MCF 10A (cell line): ENCODE measurements at regions not wholly inside any gene's neighbourhood (a gene's known extent, or its start where the extent isn't known, plus 50 kb on each side); places are given as distances from the start of the nearest gene placed in this dataset.

Experiments
- BruUV-seq: library from RNA; stranded (reverse); fragments of 400-500 nt; replicated peaks from 2 replicates; lab custom pipeline; 2021; lab: Mats Ljungman, UMichigan
- CTCF ChIA-PET: fragments of 300-600 bp; sonication (Branson Sonifier 250); formaldehyde crosslinking; extraction: SDS; loops from one replicate; lab custom pipeline; 2021; ENCODE audit warnings: antibody characterized with exemption, inconsistent platforms; lab: Yijun Ruan, JAX
- POLR2A ChIA-PET: fragments of 300-600, 350-650 bp; sonication (Branson Sonifier 250); formaldehyde crosslinking; extraction: SDS; loops from one replicate; lab custom pipeline; 2020; ENCODE audit warnings: antibody characterized with exemption, inconsistent platforms; lab: Yijun Ruan, JAX
- DNase-seq: peaks from one replicate; pipeline ENCODE4 v3.0.0-alpha.2; 2018; ENCODE audit not compliant: unreplicated experiment
- H3K27ac Mint-ChIP-seq: one replicate; pipeline ENCODE4 v1.8.0; 2022; ENCODE audit warnings: mild to moderate bottlenecking, low read depth, mixed read lengths; ENCODE audit not compliant: unreplicated experiment
- H3K27me3 Mint-ChIP-seq: one replicate; pipeline ENCODE4 v1.8.0; 2022; ENCODE audit warnings: mixed read lengths; ENCODE audit not compliant: insufficient read depth, unreplicated experiment
- H3K36me3 Mint-ChIP-seq: one replicate; pipeline ENCODE4 v1.8.0; 2022; ENCODE audit warnings: mild to moderate bottlenecking, moderate library complexity, mixed read lengths; ENCODE audit not compliant: insufficient read depth, unreplicated experiment
- H3K4me1 Mint-ChIP-seq: one replicate; pipeline ENCODE4 v1.8.0; 2022; ENCODE audit warnings: mixed read lengths; ENCODE audit not compliant: insufficient read depth, unreplicated experiment
- H3K4me3 Mint-ChIP-seq: one replicate; pipeline ENCODE4 v1.8.0; 2022; ENCODE audit warnings: mild to moderate bottlenecking, moderate library complexity, mixed read lengths; ENCODE audit not compliant: unreplicated experiment
- H3K9me3 Mint-ChIP-seq: one replicate; pipeline ENCODE4 v1.8.0; 2022; ENCODE audit warnings: mixed read lengths; ENCODE audit not compliant: unreplicated experiment
- intact Hi-C: fragments of 100-400 bp; cut with micrococcal nuclease; formaldehyde crosslinking; loops from 2 replicates; pipeline ENCODE4 v1.14.1; 2022
- TF ChIP-seq, protein P1 (sequence below): fragments of 200-600 bp; IDR thresholded peaks from one replicate; pipeline ENCODE4 v1.8.0; 2022; ENCODE audit warnings: antibody characterized with exemption, mild to moderate bottlenecking; ENCODE audit not compliant: unreplicated experiment

DNA sequence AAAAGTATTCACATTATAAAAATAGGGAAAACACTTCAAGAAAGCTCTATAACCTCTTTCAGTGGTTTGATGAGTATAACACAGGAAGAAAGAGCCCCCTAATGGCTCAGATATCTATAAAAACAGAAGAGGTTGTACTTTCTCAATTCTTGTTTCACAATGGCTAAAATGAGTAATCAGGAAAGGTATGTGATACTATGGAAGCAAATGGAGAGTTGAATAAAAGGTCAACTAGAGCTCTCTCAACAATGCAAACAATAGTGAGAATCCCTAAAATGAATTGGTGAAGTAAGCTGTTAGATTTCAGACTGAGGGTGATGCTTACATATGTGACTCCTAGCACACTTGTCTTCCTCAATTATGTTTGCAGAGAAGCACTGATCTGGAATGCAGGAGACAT lies 584.6 kb upstream of the CDH18 start:
- H3K36me3 Mint-ChIP-seq: no peaks in the 10 kb centered on the region
- no peaks in the 10 kb centered on the region for H3K9me3 Mint-ChIP-seq
- peaks cover 15% of the 10 kb centered on the region for H3K4me1 Mint-ChIP-seq
- BruUV-seq: no TSS peak
- intact Hi-C loops: loop anchor here (1.0 kb wide), 1 partner anchor 777 kb away; no protein-coding TSS in a partner anchor
- no peaks in the 10 kb centered on the region for H3K27me3 Mint-ChIP-seq
- no peak overlapping the region for H3K27ac Mint-ChIP-seq
- no peak overlapping the region for H3K4me3 Mint-ChIP-seq
- DNase-seq: peak; percentile 88
- POLR2A ChIA-PET: interaction anchor here (0.6 kb wide), 1 partner anchor 818 kb away, joined by 3 read pairs; no protein-coding TSS in a partner anchor
- TF ChIP-seq, protein P1, sequence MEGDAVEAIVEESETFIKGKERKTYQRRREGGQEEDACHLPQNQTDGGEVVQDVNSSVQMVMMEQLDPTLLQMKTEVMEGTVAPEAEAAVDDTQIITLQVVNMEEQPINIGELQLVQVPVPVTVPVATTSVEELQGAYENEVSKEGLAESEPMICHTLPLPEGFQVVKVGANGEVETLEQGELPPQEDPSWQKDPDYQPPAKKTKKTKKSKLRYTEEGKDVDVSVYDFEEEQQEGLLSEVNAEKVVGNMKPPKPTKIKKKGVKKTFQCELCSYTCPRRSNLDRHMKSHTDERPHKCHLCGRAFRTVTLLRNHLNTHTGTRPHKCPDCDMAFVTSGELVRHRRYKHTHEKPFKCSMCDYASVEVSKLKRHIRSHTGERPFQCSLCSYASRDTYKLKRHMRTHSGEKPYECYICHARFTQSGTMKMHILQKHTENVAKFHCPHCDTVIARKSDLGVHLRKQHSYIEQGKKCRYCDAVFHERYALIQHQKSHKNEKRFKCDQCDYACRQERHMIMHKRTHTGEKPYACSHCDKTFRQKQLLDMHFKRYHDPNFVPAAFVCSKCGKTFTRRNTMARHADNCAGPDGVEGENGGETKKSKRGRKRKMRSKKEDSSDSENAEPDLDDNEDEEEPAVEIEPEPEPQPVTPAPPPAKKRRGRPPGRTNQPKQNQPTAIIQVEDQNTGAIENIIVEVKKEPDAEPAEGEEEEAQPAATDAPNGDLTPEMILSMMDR: peak; percentile 39
- CTCF ChIA-PET: interaction anchor here (0.6 to 1.3 kb wide), 3 partner anchors 343 to 859 kb away, joined by 3 read pairs; no protein-coding TSS in a partner anchor

DNA sequence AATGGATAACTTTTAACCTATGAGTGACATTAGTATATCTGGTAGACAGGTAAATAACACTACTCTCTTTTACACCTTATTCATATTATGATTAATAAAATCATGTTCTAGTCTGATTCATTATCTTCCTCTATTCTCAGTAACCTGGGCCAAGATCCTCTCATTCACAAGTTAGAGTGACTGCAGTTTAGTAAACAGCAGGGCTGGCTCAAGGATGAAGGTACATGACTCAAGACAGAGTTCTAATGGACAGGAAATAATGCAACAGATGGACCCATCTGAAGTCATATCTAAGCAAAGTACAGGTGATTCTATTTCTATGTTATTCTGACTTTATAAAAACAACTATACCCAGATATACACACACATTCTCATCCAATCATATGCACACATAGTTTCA lies 582.5 kb upstream of the CDH18 start:
- H3K36me3 Mint-ChIP-seq: no peaks in the 10 kb centered on the region
- peaks cover 15% of the 10 kb centered on the region for H3K4me1 Mint-ChIP-seq
- intact Hi-C loops: no loop called here
- no peaks in the 10 kb centered on the region for H3K9me3 Mint-ChIP-seq
- CTCF ChIA-PET: no interaction called here
- DNase-seq: peak; percentile 30
- TF ChIP-seq, protein P1: no peak
- H3K27me3 Mint-ChIP-seq: no peaks in the 10 kb centered on the region
- peak overlapping the region; percentile 53 for H3K27ac Mint-ChIP-seq
- no TSS peak for BruUV-seq
- POLR2A ChIA-PET: no interaction called here
- no peak overlapping the region for H3K4me3 Mint-ChIP-seq

DNA sequence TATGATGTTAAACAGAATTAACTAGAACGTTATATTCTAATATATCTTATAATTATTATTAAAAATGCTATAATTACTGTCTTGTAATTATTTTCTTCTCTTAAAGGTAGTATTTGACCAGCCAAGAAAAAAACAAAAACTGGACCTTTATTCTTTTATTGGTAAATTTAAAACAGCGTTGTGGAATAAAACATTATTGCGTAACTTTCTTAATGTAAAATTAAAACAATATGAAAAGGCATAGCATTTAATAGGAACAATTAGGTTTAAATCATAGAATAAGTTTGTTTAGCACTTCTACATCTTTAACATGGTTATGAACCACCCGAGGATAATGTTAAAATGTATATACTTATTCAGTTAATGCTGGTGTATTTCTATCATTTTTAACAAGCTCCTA lies 574.5 kb upstream of the CDH18 start:
- H3K4me3 Mint-ChIP-seq: no peak overlapping the region
- no peaks in the 10 kb centered on the region for H3K4me1 Mint-ChIP-seq
- ChIA-PET CTCF (no interaction called here), POLR2A (no interaction called here)
- TF ChIP-seq, protein P1: no peak
- H3K27ac Mint-ChIP-seq: no peak overlapping the region
- BruUV-seq: no TSS peak
- no peaks in the 10 kb centered on the region for H3K27me3 Mint-ChIP-seq
- H3K9me3 Mint-ChIP-seq: no peaks in the 10 kb centered on the region
- no peak for DNase-seq
- no peaks in the 10 kb centered on the region for H3K36me3 Mint-ChIP-seq
- intact Hi-C loops: no loop called here

DNA sequence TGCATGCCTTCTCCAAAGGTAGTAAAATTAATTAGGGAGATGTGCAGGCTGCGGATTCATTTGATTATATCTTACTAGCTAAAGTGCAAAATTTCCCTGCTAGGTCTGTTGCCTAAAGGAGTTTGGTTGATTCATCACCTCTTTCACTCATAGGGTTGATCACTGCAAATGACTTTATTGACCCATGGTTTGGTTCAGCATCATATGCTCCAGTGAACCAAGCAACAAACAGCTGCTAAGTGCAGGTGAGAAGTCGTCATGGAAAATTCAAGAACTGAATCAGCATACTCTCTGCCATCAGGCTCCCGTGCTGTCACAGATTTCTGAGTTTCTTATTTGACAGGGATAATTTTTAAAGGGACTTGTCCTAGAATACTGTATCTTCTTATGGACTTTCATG lies 571.8 kb upstream of the CDH18 start:
- peaks cover 6% of the 10 kb centered on the region for H3K4me1 Mint-ChIP-seq
- DNase-seq: no peak
- ChIA-PET POLR2A (no interaction called here), CTCF (no interaction called here)
- no TSS peak for BruUV-seq
- intact Hi-C loops: no loop called here
- no peak overlapping the region for H3K4me3 Mint-ChIP-seq
- no peaks in the 10 kb centered on the region for H3K36me3 Mint-ChIP-seq
- H3K27me3 Mint-ChIP-seq: no peaks in the 10 kb centered on the region
- TF ChIP-seq, protein P1: no peak
- no peak overlapping the region for H3K27ac Mint-ChIP-seq
- no peaks in the 10 kb centered on the region for H3K9me3 Mint-ChIP-seq
